ENCODE measurements at regions not wholly inside any gene's neighbourhood (a gene's known extent, or its start where the extent isn't known, plus 50 kb on each side); places are given as distances from the start of the nearest gene placed in this dataset.

GRCh38 chr5:86974955-86975354, 292.7 kb upstream of the RASA1 start:
- no peak for TF ChIP-seq CTCF (IDR thresholded peaks at IDR 0.05)
- TF ChIP-seq POLR2A (IDR thresholded peaks at IDR 0.05): no peak

Data from lower leg skin (tissue), 3 donors.